Stimulated activated CD8-positive, alpha-beta memory T cell treated with anti-CD3 and anti-CD28 coated beads, Interleukin-12 subunit alpha, Interleukin-12 subunit beta, amount 100 ng/mL, for 24 hours (primary cell): ENCODE measurements at regions not wholly inside any gene's neighbourhood (a gene's known extent, or its start where the extent isn't known, plus 50 kb on each side); places are given as distances from the start of the nearest gene placed in this dataset.
"Not testable (repeated sequence)": the region's sequence is repeated elsewhere in the genome, so short reads cannot be mapped to it uniquely, and the experiment has no call there.

Experiments used
- DNase-seq: peaks from one replicate; pipeline ENCODE4 v3.0.0-alpha.2; 2020; ENCODE audit errors: extremely low read depth

GRCh38 chr13:76014406-76015318 lies 378.5 kb downstream of the LMO7 start:
- no peak for DNase-seq

- DNase-seq, result no peak
Observed at GRCh38 chr13:76012091-76012721, 376.1 kb downstream of the LMO7 start.

GRCh38 chr13:76009267-76009890 lies 373.2 kb downstream of the LMO7 start:
- no peak for DNase-seq

- DNase-seq, result no peak
Observed at GRCh38 chr13:76004416-76004815, 368.3 kb downstream of the LMO7 start.

- DNase-seq, result no peak
Observed at GRCh38 chr13:76000131-76000530, 364.0 kb downstream of the LMO7 start.

GRCh38 chr13:75996582-75996981 lies 360.5 kb downstream of the LMO7 start:
- no peak for DNase-seq

GRCh38 chr13:75995966-75996365 lies 359.8 kb downstream of the LMO7 start:
- DNase-seq, result no peak

GRCh38 chr13:75993823-75994222 lies 357.7 kb downstream of the LMO7 start:
- no peak for DNase-seq

GRCh38 chr13:75993241-75993640 lies 357.1 kb downstream of the LMO7 start:
- DNase-seq, result no peak

GRCh38 chr13:75986818-75987217 lies 350.7 kb downstream of the LMO7 start:
- no peak for DNase-seq

- DNase-seq, result no peak
Observed at GRCh38 chr13:75985132-75985531, 349.0 kb downstream of the LMO7 start.

GRCh38 chr13:75978818-75979217 lies 342.7 kb downstream of the LMO7 start:
- no peak for DNase-seq

- DNase-seq, result no peak
Observed at GRCh38 chr13:75968103-75968838, 332.1 kb downstream of the LMO7 start.

GRCh38 chr13:75963302-75963701 lies 327.2 kb downstream of the LMO7 start:
- DNase-seq, result no peak

GRCh38 chr13:75961911-75962310 lies 325.8 kb downstream of the LMO7 start:
- no peak for DNase-seq

GRCh38 chr13:75960538-75960994 lies 324.4 kb downstream of the LMO7 start:
- no peak for DNase-seq

- no peak for DNase-seq
Observed at GRCh38 chr13:75959861-75960481, 323.8 kb downstream of the LMO7 start.

- not testable (repeated sequence) for DNase-seq
Observed at GRCh38 chr13:75953589-75953988, 317.5 kb downstream of the LMO7 start.

GRCh38 chr13:75947448-75947847 lies 311.3 kb downstream of the LMO7 start:
- DNase-seq, result no peak

GRCh38 chr13:75946536-75947284 lies 310.6 kb downstream of the LMO7 start:
- no peak for DNase-seq
